ENCODE measurements at regions not wholly inside any gene's neighbourhood (a gene's known extent, or its start where the extent isn't known, plus 50 kb on each side); places are given as distances from the start of the nearest gene placed in this dataset.

- TF ChIP-seq, protein P1, sequence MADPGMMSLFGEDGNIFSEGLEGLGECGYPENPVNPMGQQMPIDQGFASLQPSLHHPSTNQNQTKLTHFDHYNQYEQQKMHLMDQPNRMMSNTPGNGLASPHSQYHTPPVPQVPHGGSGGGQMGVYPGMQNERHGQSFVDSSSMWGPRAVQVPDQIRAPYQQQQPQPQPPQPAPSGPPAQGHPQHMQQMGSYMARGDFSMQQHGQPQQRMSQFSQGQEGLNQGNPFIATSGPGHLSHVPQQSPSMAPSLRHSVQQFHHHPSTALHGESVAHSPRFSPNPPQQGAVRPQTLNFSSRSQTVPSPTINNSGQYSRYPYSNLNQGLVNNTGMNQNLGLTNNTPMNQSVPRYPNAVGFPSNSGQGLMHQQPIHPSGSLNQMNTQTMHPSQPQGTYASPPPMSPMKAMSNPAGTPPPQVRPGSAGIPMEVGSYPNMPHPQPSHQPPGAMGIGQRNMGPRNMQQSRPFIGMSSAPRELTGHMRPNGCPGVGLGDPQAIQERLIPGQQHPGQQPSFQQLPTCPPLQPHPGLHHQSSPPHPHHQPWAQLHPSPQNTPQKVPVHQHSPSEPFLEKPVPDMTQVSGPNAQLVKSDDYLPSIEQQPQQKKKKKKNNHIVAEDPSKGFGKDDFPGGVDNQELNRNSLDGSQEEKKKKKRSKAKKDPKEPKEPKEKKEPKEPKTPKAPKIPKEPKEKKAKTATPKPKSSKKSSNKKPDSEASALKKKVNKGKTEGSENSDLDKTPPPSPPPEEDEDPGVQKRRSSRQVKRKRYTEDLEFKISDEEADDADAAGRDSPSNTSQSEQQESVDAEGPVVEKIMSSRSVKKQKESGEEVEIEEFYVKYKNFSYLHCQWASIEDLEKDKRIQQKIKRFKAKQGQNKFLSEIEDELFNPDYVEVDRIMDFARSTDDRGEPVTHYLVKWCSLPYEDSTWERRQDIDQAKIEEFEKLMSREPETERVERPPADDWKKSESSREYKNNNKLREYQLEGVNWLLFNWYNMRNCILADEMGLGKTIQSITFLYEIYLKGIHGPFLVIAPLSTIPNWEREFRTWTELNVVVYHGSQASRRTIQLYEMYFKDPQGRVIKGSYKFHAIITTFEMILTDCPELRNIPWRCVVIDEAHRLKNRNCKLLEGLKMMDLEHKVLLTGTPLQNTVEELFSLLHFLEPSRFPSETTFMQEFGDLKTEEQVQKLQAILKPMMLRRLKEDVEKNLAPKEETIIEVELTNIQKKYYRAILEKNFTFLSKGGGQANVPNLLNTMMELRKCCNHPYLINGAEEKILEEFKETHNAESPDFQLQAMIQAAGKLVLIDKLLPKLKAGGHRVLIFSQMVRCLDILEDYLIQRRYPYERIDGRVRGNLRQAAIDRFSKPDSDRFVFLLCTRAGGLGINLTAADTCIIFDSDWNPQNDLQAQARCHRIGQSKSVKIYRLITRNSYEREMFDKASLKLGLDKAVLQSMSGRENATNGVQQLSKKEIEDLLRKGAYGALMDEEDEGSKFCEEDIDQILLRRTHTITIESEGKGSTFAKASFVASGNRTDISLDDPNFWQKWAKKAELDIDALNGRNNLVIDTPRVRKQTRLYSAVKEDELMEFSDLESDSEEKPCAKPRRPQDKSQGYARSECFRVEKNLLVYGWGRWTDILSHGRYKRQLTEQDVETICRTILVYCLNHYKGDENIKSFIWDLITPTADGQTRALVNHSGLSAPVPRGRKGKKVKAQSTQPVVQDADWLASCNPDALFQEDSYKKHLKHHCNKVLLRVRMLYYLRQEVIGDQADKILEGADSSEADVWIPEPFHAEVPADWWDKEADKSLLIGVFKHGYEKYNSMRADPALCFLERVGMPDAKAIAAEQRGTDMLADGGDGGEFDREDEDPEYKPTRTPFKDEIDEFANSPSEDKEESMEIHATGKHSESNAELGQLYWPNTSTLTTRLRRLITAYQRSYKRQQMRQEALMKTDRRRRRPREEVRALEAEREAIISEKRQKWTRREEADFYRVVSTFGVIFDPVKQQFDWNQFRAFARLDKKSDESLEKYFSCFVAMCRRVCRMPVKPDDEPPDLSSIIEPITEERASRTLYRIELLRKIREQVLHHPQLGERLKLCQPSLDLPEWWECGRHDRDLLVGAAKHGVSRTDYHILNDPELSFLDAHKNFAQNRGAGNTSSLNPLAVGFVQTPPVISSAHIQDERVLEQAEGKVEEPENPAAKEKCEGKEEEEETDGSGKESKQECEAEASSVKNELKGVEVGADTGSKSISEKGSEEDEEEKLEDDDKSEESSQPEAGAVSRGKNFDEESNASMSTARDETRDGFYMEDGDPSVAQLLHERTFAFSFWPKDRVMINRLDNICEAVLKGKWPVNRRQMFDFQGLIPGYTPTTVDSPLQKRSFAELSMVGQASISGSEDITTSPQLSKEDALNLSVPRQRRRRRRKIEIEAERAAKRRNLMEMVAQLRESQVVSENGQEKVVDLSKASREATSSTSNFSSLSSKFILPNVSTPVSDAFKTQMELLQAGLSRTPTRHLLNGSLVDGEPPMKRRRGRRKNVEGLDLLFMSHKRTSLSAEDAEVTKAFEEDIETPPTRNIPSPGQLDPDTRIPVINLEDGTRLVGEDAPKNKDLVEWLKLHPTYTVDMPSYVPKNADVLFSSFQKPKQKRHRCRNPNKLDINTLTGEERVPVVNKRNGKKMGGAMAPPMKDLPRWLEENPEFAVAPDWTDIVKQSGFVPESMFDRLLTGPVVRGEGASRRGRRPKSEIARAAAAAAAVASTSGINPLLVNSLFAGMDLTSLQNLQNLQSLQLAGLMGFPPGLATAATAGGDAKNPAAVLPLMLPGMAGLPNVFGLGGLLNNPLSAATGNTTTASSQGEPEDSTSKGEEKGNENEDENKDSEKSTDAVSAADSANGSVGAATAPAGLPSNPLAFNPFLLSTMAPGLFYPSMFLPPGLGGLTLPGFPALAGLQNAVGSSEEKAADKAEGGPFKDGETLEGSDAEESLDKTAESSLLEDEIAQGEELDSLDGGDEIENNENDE (IDR thresholded peaks at IDR 0.05; ENCODE audit: low read depth, low read length): no peak
- TF ChIP-seq MXI1 (IDR thresholded peaks at IDR 0.05; ENCODE audit: low read depth, low read length) (no peak), SIN3B (IDR thresholded peaks at IDR 0.05; ENCODE audit: low read depth) (no peak), MTA2 (IDR thresholded peaks at IDR 0.05; ENCODE audit: low read depth) (no peak)
Measured at GRCh38 chr12:39077226-39077625, 171.8 kb upstream of the CPNE8 start (continued).

All from K562 (cell line).